ENCODE measurements at regions not wholly inside any gene's neighbourhood (a gene's known extent, or its start where the extent isn't known, plus 50 kb on each side); places are given as distances from the start of the nearest gene placed in this dataset.
"Not testable (repeated sequence)": the region's sequence is repeated elsewhere in the genome, so short reads cannot be mapped to it uniquely, and the experiment has no call there.

DNA sequence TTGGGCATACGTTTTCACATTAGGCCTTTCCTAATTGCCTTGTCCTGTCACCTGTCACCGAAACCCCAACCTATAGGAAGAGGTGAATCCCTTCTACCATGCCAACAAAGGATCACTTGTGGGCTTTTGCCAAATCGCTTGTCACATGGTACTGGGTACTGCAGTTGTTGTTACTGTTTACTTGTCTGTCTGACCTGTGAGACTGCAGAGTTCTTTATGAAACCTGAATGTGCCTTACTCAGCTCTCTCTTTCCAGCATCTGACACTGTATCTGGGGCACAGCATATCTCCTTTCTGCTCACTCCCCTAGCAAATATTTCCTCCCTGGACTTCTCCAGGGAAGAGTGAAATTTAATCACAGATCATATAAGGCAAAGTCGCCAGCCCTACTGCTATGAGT, 1272.4 kb downstream of the CDH8 start:
- DNase-seq, result no peak

- no peak for DNase-seq
Observed at GRCh38 chr16:60755907-60756306, 1280.3 kb downstream of the CDH8 start.

GRCh38 chr16:60748366-60748765, 1287.9 kb downstream of the CDH8 start:
- no peak for DNase-seq

DNA sequence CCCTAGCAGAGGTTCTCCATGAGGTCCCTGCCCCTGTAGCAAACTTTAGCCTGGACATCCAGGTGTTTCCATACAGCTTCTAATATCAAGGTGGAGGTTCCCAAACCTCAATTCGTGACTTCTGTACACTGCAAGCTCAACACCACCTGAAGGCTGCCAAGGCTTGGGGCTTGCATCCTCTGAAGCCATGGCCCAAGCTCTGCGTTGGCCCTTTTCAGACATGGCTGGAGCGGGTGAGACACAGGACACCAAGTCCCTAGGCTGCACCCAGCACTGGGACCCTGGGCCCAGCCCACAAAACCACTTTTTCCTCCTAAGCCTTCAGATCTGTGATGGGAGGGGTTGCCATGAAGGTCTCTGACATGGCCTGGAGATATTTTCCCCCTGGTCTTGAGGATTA, 1292.0 kb downstream of the CDH8 start:
- no peak for DNase-seq

GRCh38 chr16:60741810-60742209, 1294.4 kb downstream of the CDH8 start:
- no peak for DNase-seq

DNA sequence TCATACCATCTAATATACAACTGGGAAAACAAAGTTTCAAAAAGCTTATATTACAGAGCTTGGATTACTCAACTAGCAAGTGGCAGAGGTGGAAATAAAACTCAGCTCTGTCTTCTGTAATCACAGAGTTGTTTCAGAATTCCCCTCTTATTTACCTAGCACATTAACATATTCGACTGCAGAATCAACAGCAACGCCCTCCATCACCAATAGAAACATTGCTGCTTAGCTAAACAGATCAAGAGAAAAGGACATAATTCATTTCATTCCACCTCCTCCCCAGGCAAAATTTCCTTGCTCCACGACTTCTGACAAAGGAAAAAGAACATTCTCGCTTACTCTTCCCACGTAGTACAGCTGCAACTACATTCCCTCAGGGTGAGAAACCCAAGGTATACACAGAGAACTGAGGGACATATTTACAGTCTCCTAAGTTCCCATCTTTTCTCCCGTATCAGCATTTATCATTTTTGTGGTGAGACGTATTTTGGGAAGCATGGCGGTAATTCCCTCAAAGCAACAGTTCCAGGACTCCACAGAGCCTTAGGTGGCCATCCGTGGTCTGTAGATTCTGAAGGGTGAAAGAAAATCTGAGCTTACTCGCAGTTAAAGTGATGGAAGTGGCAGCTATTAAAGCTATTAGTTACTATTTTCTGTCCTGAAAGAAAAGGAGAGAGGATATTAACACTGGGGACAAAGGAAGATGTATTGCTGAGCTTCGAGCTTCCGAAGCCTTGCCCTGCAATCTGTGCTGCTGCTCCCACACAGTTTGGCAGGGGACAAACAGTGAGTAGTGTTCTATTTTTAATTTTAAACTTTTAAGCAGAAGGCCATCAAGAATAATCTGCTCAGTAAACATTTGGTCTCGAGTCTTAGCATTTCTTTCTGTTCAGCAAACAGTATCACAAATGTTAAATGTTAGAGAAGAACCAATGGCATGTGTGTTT, 1296.2 kb downstream of the CDH8 start:
- no peak for DNase-seq

DNA sequence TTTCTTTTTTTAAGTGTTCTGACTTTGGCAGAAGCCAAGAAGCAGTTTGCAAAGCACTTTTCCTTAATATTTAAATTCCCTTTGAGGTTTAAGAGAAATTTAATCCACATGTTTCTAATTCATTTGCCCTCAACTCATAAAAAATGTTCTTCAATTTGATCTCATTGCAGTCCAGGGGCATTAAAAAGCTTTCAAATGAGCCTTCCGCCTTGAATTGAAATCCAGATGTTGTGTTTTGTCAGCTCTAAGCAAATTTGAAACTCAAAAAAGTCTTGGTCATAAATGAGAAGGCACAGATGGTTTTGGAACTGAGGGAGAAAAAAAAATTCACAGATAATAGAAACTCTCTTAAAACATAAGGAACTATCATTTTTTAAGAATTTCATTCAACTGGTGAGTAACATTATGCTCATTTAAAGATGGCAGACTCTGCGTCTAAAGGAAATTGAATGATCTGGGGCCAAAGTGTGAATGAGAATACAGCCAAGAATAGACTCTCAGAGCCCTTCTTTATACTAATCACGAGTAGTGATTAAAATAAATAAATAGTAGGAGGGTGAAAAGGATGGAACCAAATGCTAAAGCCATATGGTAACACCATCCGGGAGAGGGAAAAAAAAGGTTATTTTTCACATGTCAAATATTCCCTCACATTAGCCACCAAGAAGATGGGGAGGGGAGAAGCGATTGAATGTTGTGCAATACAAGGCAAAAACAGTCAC, 1304.7 kb downstream of the CDH8 start:
- no peak for DNase-seq

GRCh38 chr16:60729051-60729450, 1307.2 kb downstream of the CDH8 start:
- DNase-seq, result no peak

DNA sequence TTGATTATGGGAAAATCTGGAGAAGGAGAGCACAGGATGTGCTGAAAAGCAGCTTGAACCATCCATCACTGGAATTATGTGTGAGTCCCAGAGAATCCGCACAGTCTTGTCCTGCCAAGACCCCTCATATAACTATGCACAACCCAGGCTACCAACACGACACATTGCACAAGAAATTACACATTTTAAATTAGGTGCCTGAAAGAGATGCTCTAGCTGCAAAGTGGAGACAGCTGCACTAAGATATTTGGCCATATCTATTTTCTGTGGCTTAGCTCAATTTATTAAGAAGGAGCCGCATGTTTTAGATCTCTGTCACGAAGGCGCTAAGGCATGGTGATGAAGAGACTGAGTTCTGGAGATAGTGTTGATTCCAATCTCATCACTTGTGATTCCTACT, 1308.4 kb downstream of the CDH8 start:
- DNase-seq, result no peak

- no peak for DNase-seq
Observed at GRCh38 chr16:60720060-60720459, 1316.2 kb downstream of the CDH8 start.

- no peak for DNase-seq
Observed at GRCh38 chr16:60717808-60718207, 1318.4 kb downstream of the CDH8 start.

DNA sequence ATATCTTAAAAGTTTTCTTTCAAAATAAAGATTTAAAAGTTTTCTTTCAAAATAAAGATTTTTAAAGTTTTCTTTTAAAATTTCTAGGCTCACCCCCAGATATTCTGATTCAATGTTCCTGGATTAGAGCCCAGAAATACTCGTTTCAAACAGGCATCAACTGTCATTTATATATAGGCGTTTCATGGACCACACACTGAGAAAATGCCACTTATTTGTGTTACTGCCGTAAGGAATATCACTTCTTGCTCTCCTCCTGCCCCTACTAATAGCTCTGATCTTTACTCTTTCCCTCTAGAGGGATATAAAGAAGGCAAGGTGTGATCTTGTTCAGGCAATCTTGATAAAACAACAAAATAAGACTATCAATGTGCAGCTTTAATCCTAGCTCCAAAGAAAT, 1324.1 kb downstream of the CDH8 start:
- no peak for DNase-seq

DNA sequence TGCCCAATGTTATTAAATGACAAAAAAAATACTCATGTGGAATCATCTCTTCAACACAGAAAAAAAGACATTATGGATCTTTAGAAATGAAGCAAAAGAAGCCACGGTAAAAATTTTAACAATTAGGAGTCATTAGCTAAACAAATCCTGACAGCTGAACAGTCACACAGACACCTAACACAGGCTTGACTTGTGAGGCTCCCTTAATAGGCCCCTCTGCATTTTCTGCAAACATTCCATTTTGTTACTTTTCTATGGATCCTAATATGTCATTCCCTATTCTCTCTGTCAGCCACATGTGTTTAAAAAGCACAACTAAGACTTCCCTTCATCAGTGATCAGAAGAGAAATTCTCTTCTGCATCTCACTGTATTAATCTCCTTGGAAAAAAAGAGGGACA, 1331.5 kb downstream of the CDH8 start:
- DNase-seq, result no peak

DNA sequence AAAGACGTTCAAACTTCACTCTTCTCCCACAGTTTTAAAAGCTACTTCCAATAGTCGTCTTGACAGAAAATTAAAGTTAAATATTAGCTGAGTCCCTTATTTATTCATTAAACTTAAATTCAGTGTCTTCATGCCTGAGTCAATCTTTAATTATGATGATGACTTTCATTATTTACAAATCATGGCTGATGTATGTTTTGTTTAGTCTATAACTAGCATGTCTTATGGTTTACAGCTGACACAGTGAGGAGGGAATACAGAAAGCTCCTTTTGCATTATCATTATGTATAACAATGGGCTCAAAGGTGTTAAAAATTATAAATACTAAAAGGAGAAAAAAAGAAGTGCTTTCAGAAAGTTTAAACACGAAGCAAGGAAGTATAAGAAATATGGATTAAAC, 1333.1 kb downstream of the CDH8 start:
- no peak for DNase-seq

- DNase-seq, result no peak
Observed at GRCh38 chr16:60686824-60687223, 1349.4 kb downstream of the CDH8 start.

GRCh38 chr16:60684002-60684401, 1352.2 kb downstream of the CDH8 start:
- DNase-seq, result no peak

- DNase-seq, result no peak
Observed at GRCh38 chr16:60682219-60682618, 1354.0 kb downstream of the CDH8 start.

DNA sequence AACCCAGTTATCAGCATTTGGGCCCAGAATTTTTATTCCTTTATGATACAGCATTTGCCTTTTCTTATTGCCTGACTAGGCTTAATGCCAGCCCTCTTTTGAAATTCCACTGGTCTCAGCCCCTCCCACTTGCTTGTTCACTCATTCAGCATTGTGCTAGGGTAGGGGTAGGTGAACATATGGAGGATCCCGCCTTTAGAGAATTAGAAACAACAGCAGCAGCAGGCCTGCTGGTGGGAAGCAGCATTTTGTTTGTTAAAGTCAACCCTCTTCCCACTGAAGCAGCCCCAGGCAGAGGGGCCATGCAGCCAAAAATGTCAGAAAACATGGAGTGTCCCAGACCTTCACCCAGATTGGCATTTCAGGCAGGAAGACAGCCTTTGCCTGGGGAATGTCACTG, 1355.2 kb downstream of the CDH8 start:
- DNase-seq, result no peak

- no peak for DNase-seq
Observed at GRCh38 chr16:60675022-60675421, 1361.2 kb downstream of the CDH8 start.

DNA sequence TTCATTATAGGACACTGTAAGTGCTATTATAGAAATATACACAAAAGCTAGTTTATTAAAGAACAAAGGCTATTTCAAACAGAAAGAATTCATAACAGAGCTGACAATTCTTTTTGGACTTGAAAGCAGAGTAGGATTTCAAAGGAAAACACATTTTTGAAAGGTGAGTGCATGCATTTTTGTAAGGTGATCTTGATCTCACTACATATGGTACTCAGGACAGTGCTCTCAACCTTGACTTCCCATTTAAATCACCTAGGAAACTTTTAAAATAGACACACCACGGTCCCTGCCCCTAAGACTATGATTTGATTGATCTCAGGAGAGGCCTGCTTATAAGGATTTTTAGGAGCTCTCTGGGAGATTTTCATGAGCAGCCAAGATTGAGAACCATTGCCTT, 1362.0 kb downstream of the CDH8 start:
- DNase-seq, result no peak

DNA sequence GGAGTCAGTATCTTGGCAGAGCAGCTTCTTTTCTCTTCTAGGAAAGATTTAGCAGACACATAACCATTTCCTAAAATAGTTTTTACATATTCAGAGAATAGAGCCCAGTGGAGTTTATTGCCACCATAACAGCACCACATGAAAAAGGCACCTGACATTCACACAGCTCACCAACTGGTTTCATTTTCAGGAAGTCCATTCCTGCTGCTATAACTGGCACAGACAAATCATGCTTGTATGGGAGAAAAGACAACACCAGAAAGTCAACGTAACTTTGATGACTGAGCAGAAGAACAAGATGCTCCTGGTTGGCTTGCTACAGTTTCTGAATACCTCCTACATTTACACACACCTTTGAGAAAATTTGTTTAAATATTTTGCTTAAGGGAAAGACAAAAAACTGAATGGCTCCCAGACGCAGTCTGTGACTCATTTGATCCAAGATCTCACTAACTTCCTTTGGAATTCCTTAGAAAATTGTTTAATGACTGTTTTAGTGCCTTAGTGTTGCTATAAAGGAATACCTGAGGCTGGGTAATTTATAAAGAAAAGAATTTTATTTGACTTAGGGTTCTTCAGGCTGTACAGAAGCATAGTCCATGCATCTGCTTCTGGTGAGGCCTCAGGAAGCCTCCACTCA, 1380.6 kb downstream of the CDH8 start:
- DNase-seq, result no peak

DNA sequence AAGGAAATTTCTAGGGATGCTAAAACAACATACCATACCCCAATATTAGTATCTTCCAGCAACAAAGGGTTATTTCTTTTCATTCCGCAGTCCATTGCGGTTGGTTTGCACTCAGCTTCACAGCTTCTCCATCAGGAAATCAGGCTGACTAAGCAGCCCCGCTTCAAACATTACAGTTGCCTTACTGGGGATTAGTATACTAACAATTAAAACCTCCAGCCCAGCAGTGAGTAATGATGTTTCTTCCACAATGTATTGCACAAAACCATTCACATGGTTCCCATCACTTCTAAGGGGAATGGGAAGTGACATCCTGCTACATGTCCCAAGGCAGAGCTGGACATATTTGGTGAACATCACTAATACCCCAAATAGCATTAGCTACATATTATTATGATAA, 1384.9 kb downstream of the CDH8 start:
- no peak for DNase-seq

DNA sequence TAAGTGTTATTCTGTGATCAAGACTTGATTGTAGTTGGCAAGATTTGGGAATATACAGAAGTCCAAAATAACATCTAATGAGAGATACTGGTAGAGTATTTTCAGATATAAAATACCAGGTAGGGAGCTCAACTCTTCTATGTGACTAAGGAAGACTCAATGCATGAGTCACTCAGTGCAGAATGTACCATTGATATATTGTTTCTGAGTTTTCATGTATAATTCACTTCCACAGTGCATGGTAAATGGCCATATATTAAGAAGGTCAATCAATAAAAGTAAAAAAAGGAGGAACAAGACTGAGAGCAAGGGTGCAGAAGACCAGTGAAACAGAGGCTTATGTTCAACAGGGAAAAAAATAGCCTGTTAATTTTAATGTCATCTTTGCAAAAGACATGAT, 1387.9 kb downstream of the CDH8 start:
- DNase-seq, result no peak

DNA sequence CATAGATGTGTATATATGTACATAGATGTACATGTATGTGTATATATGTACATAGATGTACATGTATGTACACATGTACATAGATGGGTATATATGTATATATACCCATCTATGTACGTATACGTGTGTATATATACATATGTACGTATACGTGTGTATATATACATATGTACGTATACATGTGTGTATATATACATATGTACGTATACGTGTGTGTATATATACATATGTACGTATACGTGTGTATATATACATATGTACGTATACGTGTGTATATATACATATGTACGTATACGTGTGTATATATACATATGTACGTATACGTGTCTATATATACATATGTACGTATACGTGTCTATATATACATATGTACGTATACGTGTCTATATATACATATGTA, 1388.8 kb downstream of the CDH8 start:
- not testable (repeated sequence) for DNase-seq
